Femur (tissue), 1 donor: ENCODE measurements at regions not wholly inside any gene's neighbourhood (a gene's known extent, or its start where the extent isn't known, plus 50 kb on each side); places are given as distances from the start of the nearest gene placed in this dataset.
A peak's percentile ranks its signal among the peaks of the same experiment; 100 is the strongest.
"Not testable (repeated sequence)": the region's sequence is repeated elsewhere in the genome, so short reads cannot be mapped to it uniquely, and the experiment has no call there.

ENCODE experiments used
- DNase-seq: peaks from one replicate; pipeline ENCODE4 v3.0.0-alpha.2; 2017

GRCh38 chr4:162586266-162586665 is 422.5 kb upstream of the FSTL5 start:
- no peak for DNase-seq

GRCh38 chr4:162582180-162582579 is 418.4 kb upstream of the FSTL5 start:
- DNase-seq, result no peak

- no peak for DNase-seq
These were observed 401.9 kb upstream of the FSTL5 start for GRCh38 chr4:162565730-162566129.

- no peak for DNase-seq
These were observed 396.3 kb upstream of the FSTL5 start for GRCh38 chr4:162560073-162560472.

- DNase-seq, result no peak
These were observed 393.8 kb upstream of the FSTL5 start for GRCh38 chr4:162557516-162558106.

- no peak for DNase-seq
These were observed 371.3 kb upstream of the FSTL5 start for GRCh38 chr4:162535121-162535520.

GRCh38 chr4:162523171-162523570 is 359.4 kb upstream of the FSTL5 start:
- no peak for DNase-seq

GRCh38 chr4:162522724-162523123 is 358.9 kb upstream of the FSTL5 start:
- DNase-seq, result no peak

GRCh38 chr4:162510937-162511336 is 347.1 kb upstream of the FSTL5 start:
- DNase-seq, result no peak

GRCh38 chr4:162510115-162510514 is 346.3 kb upstream of the FSTL5 start:
- DNase-seq, result no peak

GRCh38 chr4:162509333-162509732 is 345.5 kb upstream of the FSTL5 start:
- no peak for DNase-seq

GRCh38 chr4:162506253-162506652 is 342.5 kb upstream of the FSTL5 start:
- peak; percentile 24 for DNase-seq

GRCh38 chr4:162503868-162504267 is 340.1 kb upstream of the FSTL5 start:
- no peak for DNase-seq

GRCh38 chr4:162502109-162502508 is 338.3 kb upstream of the FSTL5 start:
- no peak for DNase-seq

- no peak for DNase-seq
These were observed 335.7 kb upstream of the FSTL5 start for GRCh38 chr4:162499478-162499877.

GRCh38 chr4:162498168-162498567 is 334.4 kb upstream of the FSTL5 start:
- no peak for DNase-seq

- DNase-seq, result peak; percentile 23
These were observed 333.9 kb upstream of the FSTL5 start for GRCh38 chr4:162497564-162498167.

GRCh38 chr4:162494935-162495334 is 331.1 kb upstream of the FSTL5 start:
- no peak for DNase-seq

- no peak for DNase-seq
These were observed 321.7 kb upstream of the FSTL5 start for GRCh38 chr4:162485486-162485885.

GRCh38 chr4:162475246-162475645 is 311.4 kb upstream of the FSTL5 start:
- DNase-seq, result no peak

GRCh38 chr4:162469977-162470376 is 306.2 kb upstream of the FSTL5 start:
- DNase-seq, result no peak

GRCh38 chr4:162465356-162465755 is 301.6 kb upstream of the FSTL5 start:
- DNase-seq, result not testable (repeated sequence)

GRCh38 chr4:162461952-162462351 is 298.2 kb upstream of the FSTL5 start:
- no peak for DNase-seq

- no peak for DNase-seq
These were observed 294.3 kb upstream of the FSTL5 start for GRCh38 chr4:162458051-162458450.
